ENCODE measurements at regions not wholly inside any gene's neighbourhood (a gene's known extent, or its start where the extent isn't known, plus 50 kb on each side); places are given as distances from the start of the nearest gene placed in this dataset.
"Not testable (repeated sequence)": the region's sequence is repeated elsewhere in the genome, so short reads cannot be mapped to it uniquely, and the experiment has no call there.

DNA sequence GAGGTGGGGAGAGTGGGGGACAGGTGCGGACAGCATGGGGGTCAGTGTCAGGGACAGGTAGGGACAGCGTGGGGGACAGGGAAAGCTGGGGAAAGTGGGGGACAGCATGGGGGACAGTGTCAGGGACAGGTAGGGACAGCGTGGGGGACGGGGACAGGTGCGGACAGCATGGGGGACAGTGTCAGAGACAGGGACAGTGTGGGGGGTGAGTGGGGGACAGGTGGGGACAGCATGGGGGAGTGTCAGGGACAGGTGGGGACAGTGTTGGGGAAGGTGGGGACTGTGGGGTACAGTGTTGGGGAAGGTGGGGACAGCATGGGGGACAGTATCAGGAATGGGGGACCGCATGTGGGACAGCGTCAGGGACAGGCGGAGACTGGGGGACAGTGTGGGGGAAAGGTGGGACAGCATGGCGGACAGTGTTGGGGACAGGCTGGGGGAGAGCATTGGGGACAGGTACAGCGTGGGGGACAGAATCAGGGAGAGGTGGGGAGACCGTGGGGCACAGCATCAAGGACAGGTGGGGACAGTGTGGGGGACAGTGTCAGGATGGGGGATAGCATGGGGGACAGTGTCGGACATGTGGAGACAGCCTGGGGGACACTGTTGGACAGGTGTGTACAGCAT lies 96.1 kb downstream of the TMEM121 start:
- no peak for DNase-seq

- DNase-seq, result not testable (repeated sequence)
These were observed 96.8 kb downstream of the TMEM121 start for GRCh38 chr14:105623178-105623577.

DNA sequence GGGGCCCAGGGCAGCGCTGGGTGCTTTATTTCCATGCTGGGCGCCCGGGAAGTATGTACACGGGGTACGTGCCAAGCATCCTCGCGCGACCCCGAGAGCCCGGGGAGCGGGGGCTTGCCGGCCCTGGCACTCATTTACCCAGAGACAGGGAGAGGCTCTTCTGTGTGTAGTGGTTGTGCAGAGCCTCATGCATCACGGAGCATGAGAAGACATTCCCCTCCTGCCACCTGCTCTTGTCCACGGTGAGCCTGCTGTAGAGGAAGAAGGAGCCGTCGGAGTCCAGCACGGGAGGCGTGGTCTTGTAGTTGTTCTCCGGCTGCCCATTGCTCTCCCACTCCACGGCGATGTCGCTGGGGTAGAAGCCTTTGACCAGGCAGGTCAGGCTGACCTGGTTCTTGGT lies 98.0 kb downstream of the TMEM121 start:
- DNase-seq, result not testable (repeated sequence)

DNA sequence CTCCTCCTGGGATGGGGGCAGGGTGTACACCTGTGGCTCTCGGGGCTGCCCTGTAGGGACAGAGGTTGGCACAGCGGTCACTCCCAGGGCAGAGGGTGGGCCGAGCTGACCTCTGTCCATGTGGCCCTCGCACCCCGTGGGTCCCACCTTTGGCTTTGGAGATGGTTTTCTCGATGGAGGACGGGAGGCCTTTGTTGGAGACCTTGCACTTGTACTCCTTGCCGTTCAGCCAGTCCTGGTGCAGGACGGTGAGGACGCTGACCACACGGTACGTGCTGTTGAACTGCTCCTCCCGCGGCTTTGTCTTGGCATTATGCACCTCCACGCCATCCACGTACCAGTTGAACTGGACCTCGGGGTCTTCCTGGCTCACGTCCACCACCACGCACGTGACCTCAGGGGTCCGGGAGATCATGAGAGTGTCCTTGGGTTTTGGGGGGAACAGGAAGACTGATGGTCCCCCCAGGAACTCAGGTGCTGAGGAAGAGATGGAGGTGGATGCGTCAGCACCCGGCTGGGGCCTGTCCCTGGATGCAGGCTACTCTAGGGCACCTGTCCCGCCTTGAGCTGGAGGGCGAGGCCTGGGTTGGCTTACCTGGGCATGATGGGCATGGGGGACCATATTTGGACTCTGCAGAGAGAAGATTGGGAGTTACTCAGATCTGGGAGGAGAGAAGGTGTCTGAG lies 98.5 kb downstream of the TMEM121 start:
- DNase-seq, result not testable (repeated sequence)

- not testable (repeated sequence) for DNase-seq
These were observed 99.1 kb downstream of the TMEM121 start for GRCh38 chr14:105625448-105625847.

DNA sequence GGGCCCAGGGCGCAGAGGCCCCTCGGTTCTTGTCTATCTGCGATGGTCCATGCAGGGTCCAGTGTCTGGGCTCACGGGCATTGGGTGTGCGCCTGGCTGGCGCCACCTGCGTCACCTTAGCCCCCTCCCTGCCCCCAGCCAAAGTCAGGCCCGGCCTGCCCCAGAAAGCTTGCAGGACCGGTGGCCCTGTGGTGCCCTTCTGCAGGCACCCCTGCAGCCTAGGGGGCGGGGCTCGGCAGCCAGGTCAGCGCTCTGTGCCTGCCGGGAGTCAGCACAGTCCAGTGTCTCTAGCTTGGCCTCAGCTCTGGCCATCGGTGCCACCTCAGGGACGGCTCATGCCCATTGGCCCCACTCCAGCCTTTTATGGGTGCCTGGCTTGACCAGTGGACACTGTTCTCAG lies 99.7 kb downstream of the TMEM121 start:
- DNase-seq, result not testable (repeated sequence)

GRCh38 chr14:105626651-105627050 lies 100.3 kb downstream of the TMEM121 start:
- not testable (repeated sequence) for DNase-seq

- DNase-seq, result not testable (repeated sequence)
These were observed 100.9 kb downstream of the TMEM121 start for GRCh38 chr14:105627287-105627686.

GRCh38 chr14:105627701-105628100 lies 101.3 kb downstream of the TMEM121 start:
- no peak for DNase-seq

DNA sequence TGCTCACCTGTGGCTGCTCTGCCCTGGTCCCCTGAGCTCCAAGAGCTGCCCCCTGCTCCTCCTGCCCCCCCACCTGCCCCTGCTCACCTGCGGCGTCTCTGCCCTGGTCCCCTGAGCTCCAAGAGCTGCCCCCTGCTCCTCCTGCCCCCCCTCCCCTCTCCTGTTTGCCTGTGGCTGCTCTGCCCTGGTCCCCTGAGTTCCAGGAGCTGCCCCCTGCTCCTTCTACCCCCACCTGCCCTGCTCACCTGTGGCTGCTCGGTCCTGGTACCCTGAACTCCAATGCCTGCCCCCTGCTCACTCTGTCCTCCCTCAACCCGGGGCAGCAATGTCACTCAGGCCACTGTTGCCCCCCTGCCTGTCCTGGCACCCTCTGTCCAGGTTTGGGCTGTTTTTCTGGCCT lies 101.7 kb downstream of the TMEM121 start:
- not testable (repeated sequence) for DNase-seq

DNA sequence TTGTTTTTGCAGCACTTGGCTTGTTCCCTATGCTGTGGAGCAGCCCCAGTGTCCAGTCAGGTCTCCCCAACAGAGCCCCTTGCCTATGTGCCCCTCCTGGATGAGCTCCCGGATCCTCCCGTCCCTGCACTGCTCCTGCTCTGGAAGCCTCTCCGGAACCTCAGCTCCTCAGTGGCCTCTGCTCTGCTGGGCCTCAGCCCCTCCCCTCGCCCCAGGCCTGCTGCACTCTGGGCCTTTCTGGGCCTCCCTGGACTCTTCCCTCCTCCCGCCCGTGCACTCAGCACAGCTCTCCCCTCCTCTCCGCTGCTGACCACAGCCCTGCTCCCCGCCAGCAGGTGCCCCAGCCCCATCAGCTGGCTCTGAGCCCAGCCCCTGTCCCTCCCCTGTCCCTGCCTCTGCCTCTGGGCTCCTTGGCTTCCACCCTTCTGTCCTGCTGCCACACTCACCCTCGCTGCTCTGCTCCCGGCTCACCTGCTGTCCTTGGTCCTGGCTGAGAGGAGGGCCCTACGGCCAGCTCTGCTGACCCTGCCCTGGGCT lies 102.2 kb downstream of the TMEM121 start:
- DNase-seq, result not testable (repeated sequence)

- not testable (repeated sequence) for DNase-seq
These were observed 102.9 kb downstream of the TMEM121 start for GRCh38 chr14:105629091-105629885.

DNA sequence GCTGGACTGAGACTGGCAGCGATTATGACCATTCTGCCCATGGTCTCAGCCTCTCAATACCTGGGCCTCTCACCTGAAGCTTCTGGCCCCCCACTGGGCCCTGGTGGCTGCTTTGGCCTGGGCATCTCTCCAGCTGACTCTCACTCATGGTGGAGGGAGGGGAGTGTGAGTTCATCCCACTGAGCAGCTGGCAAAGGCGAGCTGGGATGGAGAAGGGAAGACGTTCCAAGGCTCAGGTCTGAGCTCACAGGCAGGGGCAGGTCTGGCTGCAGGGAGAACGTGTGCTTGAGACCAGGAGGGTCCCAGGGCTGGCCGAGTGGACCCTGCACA lies 103.5 kb downstream of the TMEM121 start:
- no peak for DNase-seq

DNA sequence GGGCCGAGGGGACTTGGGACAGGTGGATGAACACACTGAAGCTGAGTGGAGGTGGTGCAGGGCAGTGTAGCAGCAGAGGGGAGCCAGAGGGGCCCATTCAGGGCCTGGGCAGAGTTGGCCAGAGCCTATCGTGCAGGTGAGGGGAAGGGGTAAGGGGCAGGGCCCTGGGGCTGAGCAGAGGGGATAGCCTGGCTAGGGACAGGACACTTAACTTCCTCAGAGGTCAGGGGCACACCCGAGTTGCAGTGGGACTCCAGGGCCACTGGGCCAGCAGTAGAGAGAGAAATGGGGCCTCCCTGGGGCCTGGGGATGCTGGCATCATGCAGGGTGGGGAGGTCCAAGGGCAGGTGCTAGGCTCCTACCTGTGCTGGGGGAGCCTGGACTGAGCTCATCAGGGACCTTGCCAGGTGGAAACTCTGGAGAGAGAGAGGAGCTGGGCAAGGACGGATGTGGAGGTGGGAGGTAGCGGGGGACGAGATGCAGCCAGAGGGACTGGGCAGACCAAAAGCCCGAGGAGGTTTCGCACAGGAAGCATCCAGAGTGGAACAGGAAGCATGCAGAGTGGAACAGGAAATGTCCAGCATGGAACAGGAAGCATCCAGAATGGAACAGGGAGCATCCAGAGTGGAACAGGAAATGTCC lies 104.0 kb downstream of the TMEM121 start:
- not testable (repeated sequence) for DNase-seq

DNA sequence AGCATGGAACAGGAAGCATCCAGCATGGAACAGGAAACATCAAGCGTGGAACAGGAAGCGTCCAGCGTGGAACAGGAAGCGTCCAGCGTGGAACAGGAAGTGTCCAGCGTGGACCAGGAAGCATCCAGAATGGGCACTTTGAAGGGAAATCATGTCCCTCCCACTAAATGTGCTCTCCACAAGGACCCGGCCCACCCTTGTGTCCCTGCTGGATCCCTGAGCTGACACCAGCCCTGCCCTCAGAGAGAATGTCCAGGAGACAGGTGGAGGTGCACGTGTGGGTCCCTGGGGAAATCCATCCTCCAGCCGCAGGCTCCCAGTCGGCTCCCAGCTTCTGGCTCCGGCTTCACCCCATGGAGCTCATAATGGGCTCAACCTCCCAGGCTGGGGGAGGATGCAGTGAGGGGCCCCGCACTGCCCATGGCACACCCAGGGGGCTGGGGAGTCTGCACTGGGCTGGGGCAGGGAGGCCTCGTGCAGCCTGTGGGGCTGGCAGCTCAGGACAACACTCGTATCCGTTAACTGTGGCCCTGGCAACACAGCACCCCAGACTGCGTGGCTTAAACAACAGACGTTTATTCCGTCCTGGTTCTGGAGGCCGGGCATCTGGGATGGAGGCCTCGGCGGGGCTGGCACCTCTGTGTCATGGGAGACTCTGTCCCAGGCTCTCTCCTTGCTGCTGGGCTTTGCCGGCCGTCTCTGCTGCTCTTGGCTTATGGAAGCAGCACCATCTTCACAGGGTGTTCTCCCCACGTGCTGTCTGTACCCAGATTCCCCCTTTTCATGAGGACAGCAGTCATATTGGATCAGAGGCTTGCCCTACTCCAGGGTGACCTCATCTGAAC lies 104.8 kb downstream of the TMEM121 start:
- DNase-seq, result not testable (repeated sequence)

DNA sequence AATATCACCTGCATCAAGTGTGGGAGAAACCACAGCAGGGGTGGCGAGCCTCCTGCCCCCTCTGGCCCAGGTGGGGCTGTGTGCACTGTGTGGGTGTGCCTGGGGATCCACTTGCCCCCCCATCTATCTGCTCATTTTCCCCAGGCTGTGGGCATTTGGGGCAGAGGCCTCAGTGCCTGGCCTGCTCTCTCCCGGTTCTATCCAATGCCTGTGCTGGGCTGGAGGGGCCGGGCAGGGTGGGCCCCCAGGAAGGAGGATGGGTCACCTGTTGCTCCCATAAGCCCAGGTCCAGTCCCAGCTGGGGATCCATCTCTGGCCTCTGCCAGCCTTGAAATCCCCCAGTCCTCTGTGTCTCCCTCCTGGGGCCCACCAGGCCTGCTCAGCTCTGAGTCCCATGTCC lies 105.6 kb downstream of the TMEM121 start:
- DNase-seq, result no peak

DNA sequence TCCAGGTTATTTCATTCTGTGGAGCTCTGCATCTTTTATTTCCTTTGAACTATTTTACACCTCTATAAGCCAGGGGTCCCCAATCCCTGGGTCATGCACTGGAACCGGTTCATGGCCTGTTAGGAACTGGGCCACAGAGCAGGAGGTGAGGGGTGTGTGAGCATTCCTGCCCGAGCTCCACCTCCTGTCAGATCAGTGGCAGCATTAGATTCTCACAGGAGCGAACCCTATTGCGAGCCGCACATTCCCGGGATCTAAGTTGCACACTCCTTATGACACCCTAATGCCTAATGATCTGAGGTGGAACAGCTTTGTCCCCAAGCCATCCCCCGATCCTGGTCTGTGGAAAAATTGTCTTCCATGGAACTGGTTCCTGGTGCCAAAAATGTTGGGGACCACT lies 107.2 kb downstream of the TMEM121 start:
- not testable (repeated sequence) for DNase-seq

GRCh38 chr14:105635560-105635959 lies 109.2 kb downstream of the TMEM121 start:
- no peak for DNase-seq

DNA sequence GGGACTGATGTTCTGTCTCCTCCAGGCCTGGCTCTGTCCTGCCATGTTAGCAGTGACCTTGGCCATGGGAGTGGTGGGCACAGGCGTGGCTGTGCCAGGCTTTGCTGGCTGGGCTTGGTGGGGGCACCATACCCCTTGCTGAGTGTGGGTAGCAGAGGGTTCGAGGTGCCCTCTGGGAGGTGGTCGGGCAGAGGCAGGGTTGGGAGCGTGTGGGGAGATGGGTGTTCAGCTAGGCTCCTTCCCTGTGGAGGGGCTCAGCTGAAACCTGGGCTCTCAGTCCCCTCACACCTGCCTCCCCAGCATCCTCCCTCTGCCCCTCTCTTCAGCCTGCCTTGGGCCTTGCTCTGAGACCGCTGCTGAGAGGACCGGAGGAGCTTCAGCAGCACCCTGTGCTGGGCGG lies 109.6 kb downstream of the TMEM121 start:
- not testable (repeated sequence) for DNase-seq

- no peak for DNase-seq
These were observed 110.6 kb downstream of the TMEM121 start for GRCh38 chr14:105636935-105637334.

- not testable (repeated sequence) for DNase-seq
These were observed 111.0 kb downstream of the TMEM121 start for GRCh38 chr14:105637345-105637744.

All from stimulated activated CD8-positive, alpha-beta memory T cell treated with anti-CD3 and anti-CD28 coated beads, Interleukin-4, amount 100 ng/mL, for 48 hours (primary cell).